GM18951 (cell line): ENCODE measurements at regions not wholly inside any gene's neighbourhood (a gene's known extent, or its start where the extent isn't known, plus 50 kb on each side); places are given as distances from the start of the nearest gene placed in this dataset.

ENCODE experiments used
- POLR2A ChIP-seq: IDR thresholded peaks from 4 replicates; pipeline ENCODE4 v1.6.1; 2011; ENCODE audit warnings: mild to moderate bottlenecking; ENCODE audit not compliant: insufficient read length, insufficient read depth; ENCODE audit errors: extremely low read depth
- in situ Hi-C: fragments of 300-500 bp; cut with MboI; formaldehyde crosslinking; loops from one replicate; pipeline ENCODE4 v1.12.0; 2022; ENCODE audit warnings: low sequenced_read_pairs, mixed read lengths, inconsistent platforms; ENCODE audit not compliant: unreplicated experiment

- TF ChIP-seq POLR2A = no peak
- in situ Hi-C loops = no loop called here
Measured at GRCh38 chr5:168042284-168043068, 249.0 kb upstream of the WWC1 start.

DNA sequence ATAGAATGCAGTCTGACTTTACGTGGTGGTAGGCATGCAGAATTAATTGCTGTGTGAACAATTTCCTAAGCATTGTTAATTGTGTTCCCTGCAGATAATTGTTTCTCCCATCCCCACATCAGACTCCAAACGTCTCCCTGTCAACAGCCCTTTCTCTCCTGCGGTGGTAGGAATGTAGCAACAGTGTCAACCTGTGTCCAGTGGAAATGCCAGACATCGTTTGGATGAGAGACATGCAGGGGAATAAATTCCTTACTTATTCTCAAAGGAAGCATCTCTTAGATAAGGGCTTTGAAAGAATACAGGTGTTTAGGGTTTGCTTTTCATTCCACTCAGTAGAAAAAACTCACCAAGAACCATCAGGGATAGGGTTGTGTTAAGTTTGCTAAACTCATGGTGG is 245.3 kb upstream of the WWC1 start:
- in situ Hi-C loops = no loop called here

GRCh38 chr5:168047043-168047668 is 244.3 kb upstream of the WWC1 start:
- in situ Hi-C loops = no loop called here
- no peak for TF ChIP-seq POLR2A

More for the DNA sequence above, 245.3 kb upstream of the WWC1 start:
- no peak for TF ChIP-seq POLR2A

DNA sequence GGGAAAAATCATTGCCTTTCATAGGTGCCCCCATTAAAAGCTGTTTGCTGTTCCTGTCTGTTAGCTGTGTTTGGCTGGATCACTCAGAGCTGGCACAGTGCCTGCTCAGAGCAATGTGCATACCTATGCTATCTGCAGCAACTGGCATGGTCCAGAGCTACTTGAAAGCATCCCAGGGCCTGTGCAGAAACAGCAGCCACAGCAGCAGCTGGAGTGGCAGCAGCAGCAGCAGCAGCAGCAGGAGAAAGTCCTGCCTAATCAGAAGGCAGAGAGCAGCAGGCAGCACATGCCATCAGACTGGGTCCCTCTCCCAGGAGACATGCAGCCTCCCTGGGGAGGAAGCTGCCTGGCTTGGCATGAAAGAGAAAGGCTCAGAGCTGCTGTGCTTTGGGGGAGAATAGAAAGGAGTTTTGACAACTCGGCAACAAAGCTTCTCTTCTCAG is 243.8 kb upstream of the WWC1 start:
- in situ Hi-C loops = no loop called here
- TF ChIP-seq POLR2A = no peak

DNA sequence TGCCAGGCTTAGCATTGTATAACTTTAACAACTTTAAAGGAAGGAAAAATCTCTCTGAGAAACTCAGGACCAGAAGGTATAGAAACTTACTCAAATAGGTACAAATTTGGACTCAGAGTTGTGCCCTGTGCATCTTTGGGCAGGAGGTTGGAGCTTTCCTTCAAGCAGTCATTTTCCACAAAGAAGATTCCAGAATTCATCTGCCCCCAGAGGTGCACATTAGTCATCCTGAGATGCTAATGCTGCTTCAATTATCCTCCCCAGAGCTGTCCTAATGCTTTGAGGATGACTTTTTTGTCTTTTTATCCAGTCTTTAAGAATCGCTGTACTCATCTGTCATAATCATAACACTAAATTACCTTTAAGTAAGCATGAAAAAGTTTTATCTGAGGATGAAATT is 243.0 kb upstream of the WWC1 start:
- no peak for TF ChIP-seq POLR2A
- in situ Hi-C loops = no loop called here

- no peak for TF ChIP-seq POLR2A
- in situ Hi-C loops = no loop called here
Measured at GRCh38 chr5:168052686-168053085, 238.8 kb upstream of the WWC1 start.

DNA sequence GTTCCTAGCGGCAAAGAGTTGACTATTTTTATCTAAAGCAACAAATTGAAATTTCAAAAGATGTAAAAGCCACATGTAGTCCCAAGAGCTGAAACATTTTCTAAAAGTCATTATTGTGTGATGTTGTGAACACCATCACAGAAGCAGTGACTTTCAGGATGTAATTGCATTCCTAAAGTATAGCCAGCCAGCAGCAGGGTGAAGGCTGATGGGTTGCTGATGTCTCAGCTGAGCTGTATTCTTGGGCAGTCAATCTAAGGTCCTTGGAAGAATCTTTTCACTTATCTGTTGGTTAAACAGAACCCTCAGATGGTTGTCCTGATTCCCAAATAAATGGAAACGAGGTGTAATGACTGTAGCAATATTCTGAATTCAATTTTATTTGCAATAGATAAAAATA is 237.4 kb upstream of the WWC1 start:
- TF ChIP-seq POLR2A = no peak
- in situ Hi-C loops = no loop called here

- in situ Hi-C loops = no loop called here
- TF ChIP-seq POLR2A = no peak
Measured at GRCh38 chr5:168055141-168055683, 236.2 kb upstream of the WWC1 start.

DNA sequence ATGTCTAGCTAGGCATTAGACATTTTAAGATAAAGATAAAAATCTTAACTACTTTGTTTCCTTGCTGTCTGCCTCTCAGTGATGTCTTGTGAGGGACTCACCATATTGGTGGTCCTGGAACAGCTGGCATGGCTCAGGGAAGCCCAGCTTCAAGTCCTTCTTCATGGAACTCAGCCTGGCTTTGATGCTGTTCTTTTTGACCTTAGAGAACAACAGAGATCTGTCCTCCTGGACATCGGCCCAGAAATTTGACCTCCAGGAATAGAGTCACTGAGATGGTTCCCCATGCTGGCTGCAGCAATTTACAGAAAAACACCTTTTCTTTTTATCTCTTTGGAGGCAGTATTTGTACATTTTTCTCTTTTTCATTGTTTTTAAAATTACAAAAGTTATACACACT is 235.5 kb upstream of the WWC1 start:
- in situ Hi-C loops = no loop called here
- TF ChIP-seq POLR2A = no peak

GRCh38 chr5:168056499-168057182 is 234.8 kb upstream of the WWC1 start:
- TF ChIP-seq POLR2A = no peak
- in situ Hi-C loops = no loop called here

- TF ChIP-seq POLR2A = no peak
- in situ Hi-C loops = no loop called here
Measured at GRCh38 chr5:168057905-168058304, 233.5 kb upstream of the WWC1 start.

GRCh38 chr5:168059131-168059530 is 232.3 kb upstream of the WWC1 start:
- no peak for TF ChIP-seq POLR2A

GRCh38 chr5:168062239-168062638 is 229.2 kb upstream of the WWC1 start:
- TF ChIP-seq POLR2A = no peak
- in situ Hi-C loops = no loop called here

More at GRCh38 chr5:168059131-168059530, 232.3 kb upstream of the WWC1 start:
- in situ Hi-C loops = no loop called here
